ELR (cell line): ENCODE measurements at regions not wholly inside any gene's neighbourhood (a gene's known extent, or its start where the extent isn't known, plus 50 kb on each side); places are given as distances from the start of the nearest gene placed in this dataset.
A peak's percentile ranks its signal among the peaks of the same experiment; 100 is the strongest.

Experiments
- DNase-seq: peaks from one replicate; pipeline ENCODE4 v3.0.0-alpha.2; 2015; ENCODE audit warnings: low read depth

GRCh38 chr20:40393197-40394079, 295.6 kb downstream of the MAFB start:
- DNase-seq: no peak

- no peak for DNase-seq
Measured at GRCh38 chr20:40390654-40391053, 298.4 kb downstream of the MAFB start.

DNA sequence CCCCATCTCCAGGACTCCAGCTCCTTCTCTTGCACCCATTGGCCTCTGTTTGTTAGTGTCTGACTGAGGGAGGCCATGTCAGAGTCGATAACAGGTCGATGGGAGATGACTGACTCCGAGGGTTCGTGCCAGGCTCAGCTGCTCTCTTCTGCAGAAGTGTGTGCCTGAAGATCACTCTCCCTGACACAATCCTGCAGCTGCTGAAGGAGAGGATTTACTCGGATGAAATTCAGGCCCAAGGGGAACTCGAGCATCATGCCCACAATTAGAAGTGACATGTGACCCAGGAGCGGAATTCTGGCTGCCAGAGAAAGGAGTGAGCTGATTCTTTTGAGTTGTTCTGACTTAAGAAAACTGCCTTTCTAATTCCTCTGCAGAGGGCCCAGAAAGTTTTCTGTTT, 318.2 kb downstream of the MAFB start:
- DNase-seq: no peak

DNA sequence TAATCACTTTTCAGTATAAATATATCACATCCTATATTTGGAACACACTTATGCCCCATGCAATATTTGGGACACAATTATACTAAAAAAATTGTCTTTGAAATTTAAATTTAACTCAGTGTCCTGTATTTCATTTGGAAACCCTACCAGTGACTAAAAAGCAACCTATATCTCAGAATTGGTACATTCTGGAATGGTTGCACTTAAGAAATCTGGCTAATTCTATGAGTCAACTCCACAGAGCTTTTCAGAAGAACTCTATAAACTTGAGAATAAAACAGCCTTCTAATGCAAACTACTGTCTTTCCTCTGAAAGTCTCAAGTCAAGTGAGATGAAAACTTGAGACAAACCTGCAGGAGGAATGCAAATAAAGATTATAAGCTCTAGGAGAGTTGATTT, 320.2 kb downstream of the MAFB start:
- no peak for DNase-seq

DNA sequence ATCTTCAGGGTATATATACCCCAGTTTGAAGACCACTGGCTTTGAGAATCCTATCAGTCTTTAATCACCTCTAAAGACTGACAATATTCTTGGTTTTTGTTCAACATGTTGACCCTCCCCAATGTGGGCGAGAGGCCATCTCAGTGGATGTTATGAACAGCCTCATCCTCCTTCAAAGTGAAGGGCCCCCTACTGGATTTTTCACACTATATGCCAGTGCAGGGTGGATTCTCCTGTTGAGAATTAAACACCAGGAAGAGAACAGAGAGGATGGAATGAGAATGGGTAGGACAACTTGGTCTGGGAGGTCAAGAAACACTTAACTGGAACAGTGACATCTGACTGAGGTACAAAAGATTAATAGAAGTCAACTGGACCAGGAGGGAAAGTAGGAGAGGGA, 327.1 kb downstream of the MAFB start:
- no peak for DNase-seq

- no peak for DNase-seq
Measured at GRCh38 chr20:40359131-40359912, 329.7 kb downstream of the MAFB start.

DNA sequence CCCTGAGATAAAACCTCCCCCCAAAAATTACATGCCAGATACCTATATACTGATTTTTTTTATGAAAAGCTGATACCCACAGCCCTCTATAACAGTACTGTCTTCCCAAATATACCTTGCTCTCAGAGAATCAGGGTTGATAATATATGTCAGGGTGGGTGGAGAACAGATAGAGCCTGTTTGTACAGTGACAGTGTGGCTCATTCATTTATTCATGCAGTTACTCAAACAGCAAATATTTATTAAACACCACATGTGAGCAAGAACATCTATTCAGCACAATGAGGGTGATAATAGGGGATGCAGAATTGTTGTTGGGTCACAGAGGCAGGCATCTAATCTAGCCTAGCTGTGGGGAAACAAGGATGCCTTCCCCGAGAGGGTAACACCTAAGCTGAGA, 334.2 kb downstream of the MAFB start:
- no peak for DNase-seq

- DNase-seq: no peak
Measured at GRCh38 chr20:40343390-40343789, 345.6 kb downstream of the MAFB start.

DNA sequence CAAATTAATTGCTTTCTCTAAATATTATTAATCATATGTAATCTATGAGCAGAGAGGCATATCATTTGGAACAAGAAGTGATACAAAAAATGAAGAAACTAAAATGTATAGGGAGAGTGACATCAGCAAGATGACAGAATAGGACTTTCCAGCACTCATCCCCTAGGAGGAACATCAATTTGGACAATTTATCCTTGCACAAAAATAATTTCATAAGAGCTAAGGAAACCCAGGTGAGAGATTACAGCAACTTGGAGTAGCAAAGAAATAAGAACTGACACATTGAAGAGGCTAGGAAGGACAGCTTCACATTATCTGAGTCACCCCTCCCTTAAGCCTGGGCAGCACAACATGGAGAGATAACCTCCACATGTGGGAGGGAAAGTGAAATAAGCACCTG, 347.5 kb downstream of the MAFB start:
- no peak for DNase-seq

- DNase-seq: no peak
Measured at GRCh38 chr20:40339661-40340449, 349.2 kb downstream of the MAFB start.

DNA sequence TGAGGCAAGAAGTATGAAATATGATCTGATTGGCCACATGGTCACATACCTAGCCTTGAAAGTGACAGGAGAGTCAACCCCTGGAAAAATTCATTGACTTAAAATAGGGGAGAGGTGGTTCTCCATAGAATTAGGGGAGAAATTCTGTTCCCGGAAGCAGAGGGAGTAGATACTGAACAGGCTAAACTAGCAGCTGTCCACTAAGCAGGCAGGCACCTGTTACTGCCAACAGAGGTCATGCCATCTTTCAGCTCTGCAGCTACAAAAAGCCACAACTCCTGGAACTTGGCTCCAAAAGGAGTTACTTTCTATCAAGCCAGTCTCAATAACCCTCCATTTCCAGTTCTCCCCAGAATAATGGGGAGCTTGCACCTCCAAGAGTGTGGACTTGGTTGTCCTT, 352.5 kb downstream of the MAFB start:
- DNase-seq: no peak

DNA sequence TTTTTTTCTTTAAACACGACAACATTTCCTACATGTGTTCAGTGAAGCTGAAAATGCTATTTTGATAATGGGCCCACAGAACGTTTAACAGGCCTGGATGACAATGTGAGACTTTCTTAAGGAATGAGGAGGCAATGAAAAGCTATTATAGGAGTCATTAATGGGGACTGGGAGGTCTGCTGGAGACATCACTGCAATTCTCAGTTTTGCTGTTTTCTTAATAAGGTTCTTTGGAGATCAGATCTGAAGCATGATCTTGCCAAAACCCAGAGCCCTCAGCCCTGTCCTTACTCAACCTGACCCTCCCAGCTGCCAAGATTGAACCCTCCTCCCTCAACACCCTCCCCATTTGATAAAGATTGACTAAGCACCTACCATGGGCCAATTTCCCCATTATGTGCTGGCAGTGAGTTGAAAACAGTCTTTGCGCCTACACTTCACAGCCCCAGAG, 353.1 kb downstream of the MAFB start:
- no peak for DNase-seq

- DNase-seq: no peak
Measured at GRCh38 chr20:40335437-40335836, 353.6 kb downstream of the MAFB start.

DNA sequence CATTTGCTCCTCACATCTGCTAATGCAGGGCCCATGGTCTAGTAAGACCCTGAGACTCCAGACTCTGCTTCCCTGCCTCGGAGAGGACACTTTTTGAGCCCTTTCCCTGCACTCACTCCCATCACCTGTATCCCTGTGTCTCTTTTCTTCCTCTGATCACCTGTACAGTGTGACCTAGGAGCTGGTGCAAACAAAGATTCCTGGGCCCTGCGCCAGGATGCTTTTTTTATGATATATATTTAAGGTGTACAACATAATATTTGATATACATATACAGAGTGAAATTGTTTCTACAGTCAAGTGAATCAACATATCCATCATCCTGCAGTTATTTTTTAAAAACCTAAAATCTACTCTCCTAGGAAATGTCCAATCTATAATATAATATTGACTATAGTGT, 355.4 kb downstream of the MAFB start:
- DNase-seq: no peak

- no peak for DNase-seq
Measured at GRCh38 chr20:40331807-40332560, 357.1 kb downstream of the MAFB start.

DNA sequence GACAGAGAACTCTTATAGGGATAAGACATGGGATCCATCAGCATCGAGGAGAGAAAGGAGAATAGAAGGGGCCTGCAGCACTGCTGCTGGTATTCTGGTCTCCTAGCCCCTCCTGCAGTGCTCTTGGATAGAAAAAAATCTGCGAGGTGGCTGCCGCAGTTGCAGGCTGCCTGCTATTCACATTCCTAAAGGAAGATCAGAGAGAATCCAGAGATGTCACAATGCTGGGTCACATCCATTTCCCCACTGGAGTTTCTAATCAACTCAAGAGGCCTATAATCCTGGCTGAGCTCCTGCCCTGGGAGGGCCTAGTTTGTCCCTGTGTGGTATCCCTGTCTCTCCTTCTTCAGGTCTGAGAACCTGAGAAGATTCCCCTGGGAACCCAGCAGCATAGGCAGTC, 357.8 kb downstream of the MAFB start:
- no peak for DNase-seq

GRCh38 chr20:40329321-40329720, 359.7 kb downstream of the MAFB start:
- no peak for DNase-seq

- no peak for DNase-seq
Measured at GRCh38 chr20:40326784-40327183, 362.3 kb downstream of the MAFB start.

DNA sequence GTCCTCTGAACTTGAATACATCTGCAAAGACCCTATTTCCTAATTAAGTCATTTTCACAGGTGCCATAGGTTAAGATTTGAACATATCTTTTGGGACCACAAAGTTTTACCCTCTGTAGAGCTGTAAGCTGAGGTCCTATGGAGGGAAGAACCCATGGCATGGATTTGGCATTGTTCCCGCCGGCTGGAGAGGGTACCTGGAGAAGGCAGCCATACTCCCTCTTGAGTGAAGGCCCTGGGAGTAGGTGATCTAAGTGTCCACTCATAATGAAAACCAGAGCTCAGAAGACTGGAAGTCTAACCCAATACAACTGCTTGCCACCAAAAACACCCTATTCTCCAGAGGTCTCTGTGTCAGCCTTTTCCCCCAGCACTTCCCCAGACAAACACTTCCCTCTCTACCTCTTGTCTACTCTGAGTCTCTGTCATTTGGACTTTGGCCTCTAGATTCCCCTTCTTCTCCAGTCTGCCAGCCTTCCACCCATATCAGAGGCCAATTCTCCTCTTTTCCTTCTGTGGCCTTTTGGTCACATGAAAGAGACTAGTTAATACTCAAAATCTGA, 363.9 kb downstream of the MAFB start:
- DNase-seq: no peak

DNA sequence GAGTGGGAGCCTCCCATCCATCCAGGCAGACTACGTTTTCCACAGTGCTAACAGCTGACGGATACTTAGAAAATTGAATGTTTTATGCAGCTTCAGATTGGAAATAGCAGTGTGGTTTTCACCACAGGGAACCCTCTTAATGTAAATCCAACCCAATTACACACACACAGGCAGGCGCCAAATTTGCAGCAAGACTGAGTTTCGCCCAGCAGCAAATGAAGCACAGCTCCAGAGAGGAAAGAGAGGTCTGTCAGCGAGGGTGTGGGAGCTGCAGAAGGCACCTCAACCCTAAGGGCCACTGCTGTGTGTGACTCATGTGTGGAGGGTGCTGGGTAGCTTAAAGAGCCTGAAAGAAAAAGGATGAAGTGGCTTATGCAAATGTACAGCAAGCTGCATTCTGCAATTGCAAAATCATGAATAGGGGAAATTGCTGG, 365.7 kb downstream of the MAFB start:
- peak; percentile 2 for DNase-seq

DNA sequence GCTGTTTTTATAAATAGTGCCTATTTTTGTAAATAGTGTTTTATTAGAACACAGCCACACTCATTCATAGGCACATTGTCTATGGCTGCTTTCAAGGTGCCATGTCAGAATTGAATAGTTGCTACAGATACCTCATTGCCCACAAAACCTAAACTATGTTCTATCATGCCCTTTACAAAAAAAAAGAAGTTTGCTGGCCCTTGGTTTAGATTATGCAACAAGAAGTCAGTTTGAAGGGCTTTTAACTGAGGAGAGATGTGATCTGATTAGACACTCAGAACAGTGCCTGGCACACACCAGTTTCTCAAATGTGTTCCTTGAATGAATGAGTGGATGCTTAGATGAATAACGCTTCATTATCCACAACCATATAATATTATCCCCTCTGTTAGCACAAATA, 366.1 kb downstream of the MAFB start:
- no peak for DNase-seq
